ENCODE measurements at regions not wholly inside any gene's neighbourhood (a gene's known extent, or its start where the extent isn't known, plus 50 kb on each side); places are given as distances from the start of the nearest gene placed in this dataset.

- TF ChIP-seq FOXP2 (optimal IDR thresholded peaks at IDR 0.05; ENCODE audit: control extremely low read depth, extremely low read length, insufficient read depth) (no peak), EZH2 (IDR thresholded peaks at IDR 0.05) (no peak), POLR2AphosphoS5 (IDR thresholded peaks at IDR 0.05; ENCODE audit: borderline replicate concordance, low read depth, low read length) (no peak)
Observed at GRCh38 chr10:78390817-78391216, 357.2 kb downstream of the RPS24 start.

All from SK-N-MC (cell line).